ENCODE measurements at regions not wholly inside any gene's neighbourhood (a gene's known extent, or its start where the extent isn't known, plus 50 kb on each side); places are given as distances from the start of the nearest gene placed in this dataset.
A peak's percentile ranks its signal among the peaks of the same experiment; 100 is the strongest.

- TF ChIP-seq REST (IDR thresholded peaks at IDR 0.05; ENCODE audit: low read depth) (no peak), YY1 (IDR thresholded peaks at IDR 0.05; ENCODE audit: low read depth) (no peak), EGR1 (IDR thresholded peaks at IDR 0.05) (no peak), RAD21 (IDR thresholded peaks at IDR 0.05; ENCODE audit: low read depth) (no peak), ZBTB7A (IDR thresholded peaks at IDR 0.05; ENCODE audit: low read depth) (no peak), TEAD4 (IDR thresholded peaks at IDR 0.05) (no peak), CREB1 (IDR thresholded peaks at IDR 0.05; ENCODE audit: low read depth) (no peak), USF1 (IDR thresholded peaks at IDR 0.05) (no peak), TAF1 (IDR thresholded peaks at IDR 0.05; ENCODE audit: low read depth) (no peak), CEBPB (IDR thresholded peaks at IDR 0.05) (no peak)
Measured at GRCh38 chr5:125306741-125307140, 560.3 kb upstream of the ZNF608 start.

- no peak for TF ChIP-seq NFIC (IDR thresholded peaks at IDR 0.05)
- TF ChIP-seq EGR1 (IDR thresholded peaks at IDR 0.05), result no peak
- no peak for TF ChIP-seq YY1 (IDR thresholded peaks at IDR 0.05; ENCODE audit: low read depth)
- no peak for TF ChIP-seq CEBPB (IDR thresholded peaks at IDR 0.05)
- no peak for TF ChIP-seq TCF12 (IDR thresholded peaks at IDR 0.05; ENCODE audit: low read depth)
- no peak for TF ChIP-seq EP300 (IDR thresholded peaks at IDR 0.05; ENCODE audit: borderline replicate concordance)
- no peak for TF ChIP-seq RAD21 (IDR thresholded peaks at IDR 0.05; ENCODE audit: low read depth)
- no peak for TF ChIP-seq MAX (IDR thresholded peaks at IDR 0.05)
- TF ChIP-seq CREB1 (IDR thresholded peaks at IDR 0.05; ENCODE audit: low read depth), result no peak
- TF ChIP-seq ZBTB7A (IDR thresholded peaks at IDR 0.05; ENCODE audit: low read depth), result no peak
- no peak for TF ChIP-seq FOXM1 (IDR thresholded peaks at IDR 0.05; ENCODE audit: borderline replicate concordance, low read depth)
- TF ChIP-seq TEAD4 (IDR thresholded peaks at IDR 0.05), result no peak
- no peak for TF ChIP-seq USF1 (IDR thresholded peaks at IDR 0.05)
- no peak for TF ChIP-seq REST (IDR thresholded peaks at IDR 0.05; ENCODE audit: low read depth)
Measured at GRCh38 chr5:125310749-125311148, 564.3 kb upstream of the ZNF608 start.

GRCh38 chr5:125311743-125312142 lies 565.3 kb upstream of the ZNF608 start:
- no peak for TF ChIP-seq TCF12 (IDR thresholded peaks at IDR 0.05; ENCODE audit: low read depth)
- TF ChIP-seq FOXM1 (IDR thresholded peaks at IDR 0.05; ENCODE audit: borderline replicate concordance, low read depth), result peak; percentile 32; the same call in 1 of the 2 replicates
- TF ChIP-seq CREB1 (IDR thresholded peaks at IDR 0.05; ENCODE audit: low read depth), result no peak
- peak; percentile 38; the same call in 1 of the 2 replicates for TF ChIP-seq TEAD4 (IDR thresholded peaks at IDR 0.05)
- TF ChIP-seq USF1 (IDR thresholded peaks at IDR 0.05), result no peak
- TF ChIP-seq REST (IDR thresholded peaks at IDR 0.05; ENCODE audit: low read depth), result no peak

GRCh38 chr5:125313555-125313954 lies 567.1 kb upstream of the ZNF608 start:
- TF ChIP-seq FOXM1 (IDR thresholded peaks at IDR 0.05; ENCODE audit: borderline replicate concordance, low read depth), result no peak
- no peak for TF ChIP-seq EGR1 (IDR thresholded peaks at IDR 0.05)
- no peak for TF ChIP-seq RAD21 (IDR thresholded peaks at IDR 0.05; ENCODE audit: low read depth)
- no peak for TF ChIP-seq YY1 (IDR thresholded peaks at IDR 0.05; ENCODE audit: low read depth)
- no peak for TF ChIP-seq MAX (IDR thresholded peaks at IDR 0.05)
- no peak for TF ChIP-seq USF1 (IDR thresholded peaks at IDR 0.05)
- no peak for TF ChIP-seq TAF1 (IDR thresholded peaks at IDR 0.05; ENCODE audit: low read depth)
- no peak for TF ChIP-seq ZBTB7A (IDR thresholded peaks at IDR 0.05; ENCODE audit: low read depth)
- TF ChIP-seq NFIC (IDR thresholded peaks at IDR 0.05), result no peak
- no peak for TF ChIP-seq TCF12 (IDR thresholded peaks at IDR 0.05; ENCODE audit: low read depth)
- no peak for TF ChIP-seq TEAD4 (IDR thresholded peaks at IDR 0.05)
- no peak for TF ChIP-seq CREB1 (IDR thresholded peaks at IDR 0.05; ENCODE audit: low read depth)
- TF ChIP-seq CEBPB (IDR thresholded peaks at IDR 0.05), result no peak
- TF ChIP-seq REST (IDR thresholded peaks at IDR 0.05; ENCODE audit: low read depth), result no peak
- no peak for TF ChIP-seq EP300 (IDR thresholded peaks at IDR 0.05; ENCODE audit: borderline replicate concordance)
